Coronary artery (tissue), 2 donors: ENCODE measurements at regions not wholly inside any gene's neighbourhood (a gene's known extent, or its start where the extent isn't known, plus 50 kb on each side); places are given as distances from the start of the nearest gene placed in this dataset.
A peak's percentile ranks its signal among the peaks of the same experiment; 100 is the strongest.

ENCODE experiments used
- DNase-seq: peaks from one replicate; pipeline ENCODE4 v3.0.0-alpha.2; 2017; ENCODE audit warnings: low spot score
- H3K27ac ChIP-seq, 2 donors: fragments of 200-600 bp; sonication (generic); one replicate each; pipeline ENCODE4 v1.5.1; 2016 to 2019
- H3K4me3 ChIP-seq: fragments of 200-600 bp; sonication (generic); 2 replicates; pipeline ENCODE4 v1.5.1; 2016; ENCODE audit warnings: mild to moderate bottlenecking, moderate library complexity
- TF ChIP-seq, protein P1 (sequence below): fragments of 200-600 bp; sonication (generic); IDR thresholded peaks from one replicate; pipeline ENCODE4 v1.5.1; 2019; ENCODE audit warnings: antibody characterized with exemption

DNA sequence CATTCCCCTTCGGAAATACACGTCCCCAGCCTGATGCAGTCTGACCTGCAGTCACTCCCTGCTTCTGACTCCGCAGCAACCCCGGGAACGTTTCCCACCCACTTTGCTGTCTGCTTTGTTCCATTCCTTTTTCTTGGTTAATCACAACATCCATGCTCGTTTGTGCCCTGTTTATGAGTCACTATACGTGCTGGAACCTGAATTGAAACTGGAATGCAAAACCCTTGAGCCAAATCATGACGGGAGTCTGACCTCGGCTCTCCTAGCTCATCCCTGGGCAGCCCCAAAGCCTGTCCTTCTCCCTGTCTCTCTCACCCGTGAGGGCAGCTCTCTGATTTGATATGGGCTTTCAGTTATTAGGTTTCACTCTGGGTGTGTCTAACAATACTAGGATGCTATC, 57.1 kb upstream of the RNF152 start:
- Histone ChIP-seq H3K4me3 (peak overlapping the region; percentile 57), H3K27ac (peak overlapping the region; percentile 36 to 86)
- DNase-seq: peak; percentile 83
- TF ChIP-seq, protein P1, sequence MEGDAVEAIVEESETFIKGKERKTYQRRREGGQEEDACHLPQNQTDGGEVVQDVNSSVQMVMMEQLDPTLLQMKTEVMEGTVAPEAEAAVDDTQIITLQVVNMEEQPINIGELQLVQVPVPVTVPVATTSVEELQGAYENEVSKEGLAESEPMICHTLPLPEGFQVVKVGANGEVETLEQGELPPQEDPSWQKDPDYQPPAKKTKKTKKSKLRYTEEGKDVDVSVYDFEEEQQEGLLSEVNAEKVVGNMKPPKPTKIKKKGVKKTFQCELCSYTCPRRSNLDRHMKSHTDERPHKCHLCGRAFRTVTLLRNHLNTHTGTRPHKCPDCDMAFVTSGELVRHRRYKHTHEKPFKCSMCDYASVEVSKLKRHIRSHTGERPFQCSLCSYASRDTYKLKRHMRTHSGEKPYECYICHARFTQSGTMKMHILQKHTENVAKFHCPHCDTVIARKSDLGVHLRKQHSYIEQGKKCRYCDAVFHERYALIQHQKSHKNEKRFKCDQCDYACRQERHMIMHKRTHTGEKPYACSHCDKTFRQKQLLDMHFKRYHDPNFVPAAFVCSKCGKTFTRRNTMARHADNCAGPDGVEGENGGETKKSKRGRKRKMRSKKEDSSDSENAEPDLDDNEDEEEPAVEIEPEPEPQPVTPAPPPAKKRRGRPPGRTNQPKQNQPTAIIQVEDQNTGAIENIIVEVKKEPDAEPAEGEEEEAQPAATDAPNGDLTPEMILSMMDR: no peak

DNA sequence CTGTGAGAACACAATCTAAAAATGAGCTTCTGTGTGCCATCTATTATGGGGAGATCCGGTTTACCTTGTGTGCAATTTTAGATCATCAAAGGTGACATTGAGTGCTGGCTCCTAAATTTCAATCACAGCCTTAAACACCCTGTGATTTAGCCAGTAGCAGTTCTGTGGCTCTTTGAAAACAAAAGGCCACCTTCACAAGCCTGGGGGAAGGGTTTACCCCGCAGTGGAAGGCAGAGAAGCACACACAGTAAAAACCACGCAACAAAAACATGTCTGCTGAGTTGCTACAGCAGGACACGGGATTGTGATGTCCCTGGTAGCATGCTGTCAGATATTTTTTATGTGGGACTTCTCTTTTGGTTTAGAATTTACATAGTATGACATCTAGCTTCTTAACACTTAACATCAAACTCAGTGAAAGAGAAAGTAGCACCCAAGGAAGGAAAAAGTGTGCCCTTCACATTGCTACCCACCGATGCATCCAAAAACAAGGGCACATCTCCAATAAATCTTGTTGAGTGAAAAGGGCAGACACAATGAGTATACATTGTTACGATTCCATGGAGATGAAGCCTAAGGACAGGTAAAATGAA, 56.1 kb upstream of the RNF152 start:
- Histone ChIP-seq H3K4me3 (peak overlapping the region; percentile 57), H3K27ac (peak overlapping the region; percentile 11 to 86)
- DNase-seq: no peak
- TF ChIP-seq, protein P1: no peak

DNA sequence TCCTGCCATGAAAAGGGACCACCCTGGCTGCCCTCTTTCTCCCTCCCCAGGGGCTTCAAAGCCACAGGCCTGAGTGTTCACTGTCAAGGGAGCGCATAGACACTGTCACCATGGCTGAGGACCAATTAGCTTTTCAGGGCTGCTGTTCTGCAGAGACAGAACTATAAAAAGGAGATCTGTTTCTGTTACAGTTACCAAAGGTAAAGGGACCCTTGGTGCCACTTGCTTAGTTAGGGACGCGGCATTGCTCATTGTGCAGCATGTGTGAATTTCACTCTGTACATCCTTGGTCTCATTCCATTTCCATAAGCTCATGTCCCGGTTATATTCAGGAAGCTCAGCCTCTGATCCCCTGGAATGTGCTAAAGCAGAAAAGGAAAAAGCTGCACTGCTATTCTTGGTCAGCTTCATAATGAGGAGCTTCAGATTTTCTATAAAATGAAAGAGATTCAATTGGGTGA, 55.5 kb upstream of the RNF152 start:
- no peak for DNase-seq
- TF ChIP-seq, protein P1: no peak
- H3K4me3 ChIP-seq: no peak overlapping the region
- peak overlapping the region; percentile 11 to 86 for H3K27ac ChIP-seq

DNA sequence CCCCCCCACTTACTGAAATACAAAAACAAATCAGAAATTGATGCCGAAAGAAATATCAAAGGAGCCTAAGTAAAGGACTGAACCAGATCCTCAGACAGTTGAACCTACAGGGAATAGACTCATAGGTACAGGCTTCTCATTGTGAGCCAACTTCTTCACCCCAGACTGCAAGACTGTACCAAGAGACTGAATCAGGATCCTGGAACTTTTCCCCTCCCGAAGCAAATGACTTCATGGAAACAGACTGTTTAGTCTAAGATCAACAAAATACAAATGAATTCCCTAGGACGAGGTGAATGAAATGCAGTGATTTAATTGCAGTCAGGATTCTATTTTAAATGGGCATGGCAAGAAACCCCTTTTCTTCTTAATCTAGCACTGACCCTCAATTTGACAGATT, 53.6 kb upstream of the RNF152 start:
- TF ChIP-seq, protein P1: no peak
- Histone ChIP-seq H3K27ac (no peak overlapping the region), H3K4me3 (no peak overlapping the region)
- no peak for DNase-seq

DNA sequence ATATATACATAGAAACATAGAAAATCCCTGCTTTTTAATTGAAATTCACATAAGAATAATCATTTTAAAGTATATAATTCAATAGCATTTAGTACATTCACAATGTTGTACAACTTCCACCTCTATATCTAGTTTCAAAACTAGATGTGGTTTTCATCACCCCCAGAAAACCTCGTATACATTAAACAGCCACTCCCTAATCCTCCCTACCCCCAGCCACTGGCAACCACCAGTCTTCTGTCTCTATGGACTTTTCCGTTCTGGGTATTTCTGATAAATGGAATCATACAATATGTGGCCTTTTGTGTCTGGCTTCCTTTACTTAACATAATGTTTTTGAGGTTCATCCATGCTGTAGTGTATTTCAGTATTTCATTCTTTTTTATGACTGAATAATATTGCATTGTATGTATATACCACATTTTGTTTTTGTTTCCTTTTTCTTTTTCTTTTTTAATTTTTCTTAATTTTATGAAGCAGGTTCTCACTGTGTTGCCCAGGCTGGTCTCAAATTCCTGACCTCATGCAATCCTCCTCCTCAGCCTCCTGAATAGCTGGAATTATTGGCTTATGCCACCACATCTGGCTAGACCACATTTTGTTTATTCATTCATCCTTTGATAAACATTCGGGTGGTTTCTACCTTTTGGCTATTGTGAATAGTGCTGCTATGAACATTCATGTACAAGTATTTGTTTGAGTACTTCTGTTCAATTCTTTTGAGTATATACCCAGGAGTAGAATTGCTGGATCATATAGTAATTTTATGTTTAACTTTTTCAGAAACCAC, 50.6 kb upstream of the RNF152 start:
- Histone ChIP-seq H3K4me3 (no peak overlapping the region), H3K27ac (no peak overlapping the region)
- DNase-seq: no peak
- TF ChIP-seq, protein P1: no peak
